Adrenal gland (tissue), 5 donors: ENCODE measurements at regions not wholly inside any gene's neighbourhood (a gene's known extent, or its start where the extent isn't known, plus 50 kb on each side); places are given as distances from the start of the nearest gene placed in this dataset.

Source experiments
- CTCF ChIP-seq, 6 experiments: fragments of 450-650 bp in 4 of 6; fragments of 200-600 bp in 2 of 6; sonication (generic) in 1 of 6; IDR thresholded peaks; 1 replicate in 5 of 6; 2 replicates in 1 of 6; pipeline versions ENCODE4 v1.5.1 to v1.8.0; 2016 to 2021; ENCODE audit warnings: antibody characterized with exemption in 6 of 6, mild to moderate bottlenecking in 2 of 6, moderate library complexity in 1 of 6
- POLR2A ChIP-seq, 2 donors: fragments of 450-650 bp; IDR thresholded peaks; one replicate each; pipeline ENCODE4 v1.6.1; 2017; ENCODE audit warnings: antibody characterized with exemption in 2 of 2, mild to moderate bottlenecking in 2 of 2, moderate library complexity in 1 of 2
- donor health status: DM: no; HTN: no; CAD: no.

GRCh38 chr18:66043009-66043408 lies 292.2 kb downstream of the CDH7 start:
- TF ChIP-seq POLR2A (IDR thresholded peaks at IDR 0.05): no peak
- TF ChIP-seq CTCF (IDR thresholded peaks at IDR 0.05): no peak
